ENCODE measurements at regions not wholly inside any gene's neighbourhood (a gene's known extent, or its start where the extent isn't known, plus 50 kb on each side); places are given as distances from the start of the nearest gene placed in this dataset.

GRCh38 chr5:52668544-52669185 lies 119.1 kb upstream of the ITGA1 start:
- H3K4me1 ChIP-seq = no peaks in the 10 kb centered on the region
- H3K36me3 ChIP-seq = no peaks in the 10 kb centered on the region
- no peak for ATAC-seq
- TF ChIP-seq EP300 (IDR thresholded peaks at IDR 0.05) (no peak), POLR2A (IDR thresholded peaks at IDR 0.05) (no peak), POLR2AphosphoS5 (IDR thresholded peaks at IDR 0.05) (no peak)
- TF ChIP-seq, protein P1, sequence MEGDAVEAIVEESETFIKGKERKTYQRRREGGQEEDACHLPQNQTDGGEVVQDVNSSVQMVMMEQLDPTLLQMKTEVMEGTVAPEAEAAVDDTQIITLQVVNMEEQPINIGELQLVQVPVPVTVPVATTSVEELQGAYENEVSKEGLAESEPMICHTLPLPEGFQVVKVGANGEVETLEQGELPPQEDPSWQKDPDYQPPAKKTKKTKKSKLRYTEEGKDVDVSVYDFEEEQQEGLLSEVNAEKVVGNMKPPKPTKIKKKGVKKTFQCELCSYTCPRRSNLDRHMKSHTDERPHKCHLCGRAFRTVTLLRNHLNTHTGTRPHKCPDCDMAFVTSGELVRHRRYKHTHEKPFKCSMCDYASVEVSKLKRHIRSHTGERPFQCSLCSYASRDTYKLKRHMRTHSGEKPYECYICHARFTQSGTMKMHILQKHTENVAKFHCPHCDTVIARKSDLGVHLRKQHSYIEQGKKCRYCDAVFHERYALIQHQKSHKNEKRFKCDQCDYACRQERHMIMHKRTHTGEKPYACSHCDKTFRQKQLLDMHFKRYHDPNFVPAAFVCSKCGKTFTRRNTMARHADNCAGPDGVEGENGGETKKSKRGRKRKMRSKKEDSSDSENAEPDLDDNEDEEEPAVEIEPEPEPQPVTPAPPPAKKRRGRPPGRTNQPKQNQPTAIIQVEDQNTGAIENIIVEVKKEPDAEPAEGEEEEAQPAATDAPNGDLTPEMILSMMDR (IDR thresholded peaks at IDR 0.05) = no peak
- H3K9me3 ChIP-seq = no peaks in the 10 kb centered on the region
- no peak overlapping the region for H3K27ac ChIP-seq
- 87 to 93% methylated on average over 3 to 13 of the region's 20 CpGs for WGBS, 2 donors (ENCODE audit: low coverage in 1 of 2)
- no peak overlapping the region for H3K4me3 ChIP-seq
- H3K27me3 ChIP-seq = no peaks in the 10 kb centered on the region

DNA sequence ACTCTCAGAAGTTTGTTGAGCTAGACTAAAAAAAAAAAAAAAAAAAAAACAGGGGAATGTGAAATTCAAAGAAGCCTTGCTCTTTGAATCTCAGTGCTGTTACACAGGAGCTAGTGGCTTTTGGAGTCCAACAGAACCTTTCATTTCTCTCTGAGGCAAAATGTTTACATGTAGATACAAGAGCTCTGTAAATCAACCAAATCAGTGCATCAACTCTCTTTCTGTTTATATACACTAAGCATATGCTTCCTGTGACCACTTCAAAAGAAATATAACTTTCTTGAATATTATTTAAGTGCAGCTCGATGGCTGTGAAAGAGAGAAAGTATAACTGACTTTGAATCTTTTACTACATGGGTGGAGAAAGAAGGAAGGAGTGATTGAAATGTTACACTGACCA lies 115.3 kb upstream of the ITGA1 start:
- Histone ChIP-seq H3K9me3 (no peaks in the 10 kb centered on the region), H3K4me3 (no peak overlapping the region), H3K36me3 (no peaks in the 10 kb centered on the region), H3K27me3 (no peaks in the 10 kb centered on the region), H3K27ac (no peak overlapping the region), H3K4me1 (no peaks in the 10 kb centered on the region)
- TF ChIP-seq, protein P1 (IDR thresholded peaks at IDR 0.05) = no peak
- TF ChIP-seq EP300 (IDR thresholded peaks at IDR 0.05) = no peak
- TF ChIP-seq POLR2AphosphoS5 (IDR thresholded peaks at IDR 0.05) = no peak
- no peak for TF ChIP-seq POLR2A (IDR thresholded peaks at IDR 0.05)
- WGBS, 2 donors (ENCODE audit: low coverage in 1 of 2) = 38 to 43% methylated on average over 1 of the region's 1 CpG
- ATAC-seq = no peak

DNA sequence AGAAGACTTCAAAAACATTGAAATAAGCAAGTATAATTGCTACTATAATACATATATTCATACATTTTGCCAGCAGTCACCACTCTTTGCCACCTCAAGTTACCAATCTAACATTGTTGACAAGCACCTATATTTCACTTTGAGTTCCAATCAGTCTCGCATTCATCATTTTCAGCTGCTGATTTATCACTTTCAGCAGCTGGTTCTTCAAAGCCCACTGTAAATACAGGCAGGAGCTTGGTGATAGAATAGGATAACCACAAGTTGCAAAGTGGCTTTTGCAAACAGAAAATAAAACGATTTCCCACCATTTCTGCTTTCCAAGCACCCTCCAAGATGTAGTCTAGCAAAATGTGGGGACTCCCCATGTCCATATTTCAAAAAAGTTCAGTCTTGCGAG lies 114.2 kb upstream of the ITGA1 start:
- no peak overlapping the region for H3K27ac ChIP-seq
- no peaks in the 10 kb centered on the region for H3K27me3 ChIP-seq
- WGBS, 2 donors (ENCODE audit: low coverage in 1 of 2) = 61 to 83% methylated on average over 3 of the region's 3 CpGs
- no peak overlapping the region for H3K4me3 ChIP-seq
- no peak for ATAC-seq
- TF ChIP-seq POLR2AphosphoS5 (IDR thresholded peaks at IDR 0.05) = no peak
- TF ChIP-seq, protein P1 (IDR thresholded peaks at IDR 0.05) = no peak
- no peak for TF ChIP-seq POLR2A (IDR thresholded peaks at IDR 0.05)
- no peak for TF ChIP-seq EP300 (IDR thresholded peaks at IDR 0.05)
- H3K36me3 ChIP-seq = no peaks in the 10 kb centered on the region
- no peaks in the 10 kb centered on the region for H3K9me3 ChIP-seq
- no peaks in the 10 kb centered on the region for H3K4me1 ChIP-seq

GRCh38 chr5:52674815-52675545 lies 112.7 kb upstream of the ITGA1 start:
- no peak overlapping the region for H3K27ac ChIP-seq
- TF ChIP-seq POLR2A (IDR thresholded peaks at IDR 0.05) = no peak
- TF ChIP-seq, protein P1 (IDR thresholded peaks at IDR 0.05) = no peak
- no peak for TF ChIP-seq POLR2AphosphoS5 (IDR thresholded peaks at IDR 0.05)
- no peak for TF ChIP-seq EP300 (IDR thresholded peaks at IDR 0.05)
- H3K27me3 ChIP-seq = no peaks in the 10 kb centered on the region
- no peaks in the 10 kb centered on the region for H3K36me3 ChIP-seq
- no peak for ATAC-seq
- WGBS, 2 donors (ENCODE audit: low coverage in 1 of 2) = 64 to 65% methylated on average over 5 of the region's 5 CpGs
- H3K9me3 ChIP-seq = no peaks in the 10 kb centered on the region
- H3K4me1 ChIP-seq = no peaks in the 10 kb centered on the region
- no peak overlapping the region for H3K4me3 ChIP-seq

DNA sequence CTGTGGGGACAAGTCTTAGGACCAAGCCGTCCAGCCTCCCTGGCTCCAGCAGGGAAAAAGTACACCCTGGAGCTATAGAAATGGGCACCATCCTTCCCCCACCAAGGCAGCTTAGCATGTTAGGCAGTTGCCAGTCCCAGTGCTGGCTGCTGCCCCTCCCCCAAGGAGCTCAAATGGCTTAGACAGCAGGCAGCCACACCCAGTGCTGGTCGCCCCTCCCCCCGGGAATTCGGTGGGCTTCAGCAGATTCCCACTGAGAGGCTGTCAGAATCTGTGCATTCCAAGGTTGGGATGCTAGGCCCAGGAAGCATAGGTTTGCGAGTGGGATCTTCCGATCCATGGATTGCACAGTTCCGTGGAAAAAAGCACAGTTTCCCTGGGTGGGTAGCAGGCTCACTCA lies 105.2 kb upstream of the ITGA1 start:
- H3K4me1 ChIP-seq = no peaks in the 10 kb centered on the region
- 100% methylated on average over 3 of the region's 7 CpGs; no CpG with 5 or more reads in 1 of the 2 donors for WGBS, 2 donors (ENCODE audit: low coverage in 1 of 2)
- no peaks in the 10 kb centered on the region for H3K9me3 ChIP-seq
- no peak for ATAC-seq
- H3K4me3 ChIP-seq = no peak overlapping the region
- H3K27ac ChIP-seq = no peak overlapping the region
- no peaks in the 10 kb centered on the region for H3K36me3 ChIP-seq
- no peak for TF ChIP-seq POLR2A (IDR thresholded peaks at IDR 0.05)
- no peak for TF ChIP-seq POLR2AphosphoS5 (IDR thresholded peaks at IDR 0.05)
- TF ChIP-seq, protein P1 (IDR thresholded peaks at IDR 0.05) = no peak
- TF ChIP-seq EP300 (IDR thresholded peaks at IDR 0.05) = no peak
- H3K27me3 ChIP-seq = no peaks in the 10 kb centered on the region
